Stimulated activated CD4-positive, alpha-beta T cell treated with anti-CD3 and anti-CD28 coated beads, Interleukin-4, amount 100 ng/mL, for 24 hours (primary cell): ENCODE measurements at regions not wholly inside any gene's neighbourhood (a gene's known extent, or its start where the extent isn't known, plus 50 kb on each side); places are given as distances from the start of the nearest gene placed in this dataset.
"Not testable (repeated sequence)": the region's sequence is repeated elsewhere in the genome, so short reads cannot be mapped to it uniquely, and the experiment has no call there.

Source experiments
- DNase-seq: peaks from one replicate; pipeline ENCODE4 v3.0.0-alpha.2; 2020

GRCh38 chr18:14188751-14189406 lies 56.6 kb upstream of the ZNF519 start:
- DNase-seq, result not testable (repeated sequence)
